Lung (tissue), 11 donors: ENCODE measurements at regions not wholly inside any gene's neighbourhood (a gene's known extent, or its start where the extent isn't known, plus 50 kb on each side); places are given as distances from the start of the nearest gene placed in this dataset.

Experiments used
- ATAC-seq: fragments of 200-7000 bp; cut with Tn5 transposase; one replicate; pipeline ENCODE4 v1.9.1; 2020; ENCODE audit warnings: moderate number of reproducible peaks; ENCODE audit not compliant: insufficient read depth, low FRiP score
- DNase-seq, 3 donors: peaks; one replicate each; pipeline ENCODE4 v3.0.0-alpha.2; 2013 to 2017
- H3K27ac ChIP-seq, 2 donors: one replicate each; pipeline ENCODE4 v1.5.1; 2013; ENCODE audit warnings: mild to moderate bottlenecking in 2 of 2, moderate library complexity in 2 of 2, control low read depth in 1 of 2, inconsistent platforms in 1 of 2, low read depth in 1 of 2, low read length in 1 of 2
- H3K27me3 ChIP-seq, 3 donors: one replicate each; pipeline ENCODE4 v1.5.1; 2013; ENCODE audit warnings: low read length in 2 of 3; ENCODE audit not compliant: control insufficient read depth in 3 of 3, insufficient read depth in 3 of 3
- H3K36me3 ChIP-seq, 4 donors: one replicate each; pipeline ENCODE4 v1.5.1; 2013; ENCODE audit warnings: low read length in 4 of 4, mild to moderate bottlenecking in 1 of 4, moderate library complexity in 1 of 4; ENCODE audit not compliant: control insufficient read depth in 4 of 4, insufficient read depth in 4 of 4
- H3K4me1 ChIP-seq, 5 donors: one replicate each; pipeline ENCODE4 v1.5.1; 2013; ENCODE audit warnings: low read length in 5 of 5, mild to moderate bottlenecking in 2 of 5, moderate library complexity in 1 of 5; ENCODE audit not compliant: control insufficient read depth in 5 of 5, insufficient read depth in 5 of 5
- H3K4me3 ChIP-seq: one replicate; pipeline ENCODE4 v1.5.1; 2013; ENCODE audit warnings: mild to moderate bottlenecking, control low read depth, moderate library complexity
- H3K9ac ChIP-seq, 2 donors: one replicate each; pipeline ENCODE4 v1.5.1; 2013; ENCODE audit warnings: low read length in 2 of 2, control low read depth in 1 of 2; ENCODE audit not compliant: insufficient read depth in 1 of 2
- H3K9me3 ChIP-seq, 4 donors: one replicate each; pipeline ENCODE4 v1.5.1; 2013; ENCODE audit warnings: low read length in 3 of 4, mild to moderate bottlenecking in 1 of 4, moderate library complexity in 1 of 4; ENCODE audit not compliant: control insufficient read depth in 4 of 4, insufficient read depth in 3 of 4
- CTCF ChIP-seq: IDR thresholded peaks from 2 replicates; pipeline ENCODE4 v1.5.1; 2012; ENCODE audit warnings: mild to moderate bottlenecking; ENCODE audit errors: control extremely low read depth, extremely low read depth
- WGBS, 2 donors: extraction: QIAGEN DNeasy Blood & Tissue Kit; methylation state at CpG; one replicate each; pipeline ENCODE4 v1.1.7; 2013; 5-methylcytosine and 5-hydroxymethylcytosine counted together
- donor health status: control.
- donor health status: control.
- donor health status: Bipolar disorder and iron deficiency.
- donor health status: healthy.
- donor health status: DM: yes; HTN: yes; CAD: no.

DNA sequence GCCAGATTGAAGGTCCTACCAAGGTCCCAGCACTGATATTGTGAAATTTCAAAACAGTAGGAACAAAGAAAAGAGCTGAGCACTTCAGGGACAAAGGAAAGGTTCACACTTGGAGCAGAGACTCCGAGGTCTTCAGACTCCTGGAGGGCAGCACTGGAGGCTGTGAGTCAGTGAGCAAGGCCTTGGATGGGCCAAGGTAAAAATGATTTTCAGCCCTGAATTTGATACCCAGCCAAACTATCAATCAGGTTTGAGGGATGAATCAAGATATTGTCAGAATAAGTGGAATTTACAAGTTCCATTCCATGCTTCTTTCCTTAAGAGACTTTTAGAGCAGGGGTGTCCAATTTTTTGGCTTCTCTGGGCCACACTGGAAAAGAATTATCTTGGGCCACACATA, 111.7 kb downstream of the ADRA2C start:
- peaks cover 11 to 68% (median 47%) of the 10 kb centered on the region in 3 donors for H3K27me3 ChIP-seq
- H3K36me3 ChIP-seq, result no peaks in the 10 kb centered on the region
- no peak for TF ChIP-seq CTCF
- H3K27ac ChIP-seq, result no peak overlapping the region
- WGBS, 2 donors, result 89 to 100% methylated on average over 1 of the region's 1 CpG
- H3K4me1 ChIP-seq, result no peaks in the 10 kb centered on the region
- ATAC-seq (no peak), DNase-seq (no peak)
- H3K4me3 ChIP-seq, result no peak overlapping the region
- peaks cover 0 to 16% (median 0%) of the 10 kb centered on the region in 4 donors for H3K9me3 ChIP-seq
- H3K9ac ChIP-seq, result no peak overlapping the region

GRCh38 chr4:3878678-3879077, 112.5 kb downstream of the ADRA2C start:
- Histone ChIP-seq H3K27ac (no peak overlapping the region), H3K9ac (no peak overlapping the region), H3K36me3 (no peaks in the 10 kb centered on the region), H3K4me3 (no peak overlapping the region), H3K27me3 (peaks cover 11 to 63% (median 41%) of the 10 kb centered on the region in 3 donors), H3K9me3 (peaks cover 0 to 16% (median 0%) of the 10 kb centered on the region in 4 donors), H3K4me1 (no peaks in the 10 kb centered on the region)
- ATAC-seq (no peak), DNase-seq (no peak)
- no peak for TF ChIP-seq CTCF
- 81 to 88% methylated on average over 2 of the region's 2 CpGs for WGBS, 2 donors

DNA sequence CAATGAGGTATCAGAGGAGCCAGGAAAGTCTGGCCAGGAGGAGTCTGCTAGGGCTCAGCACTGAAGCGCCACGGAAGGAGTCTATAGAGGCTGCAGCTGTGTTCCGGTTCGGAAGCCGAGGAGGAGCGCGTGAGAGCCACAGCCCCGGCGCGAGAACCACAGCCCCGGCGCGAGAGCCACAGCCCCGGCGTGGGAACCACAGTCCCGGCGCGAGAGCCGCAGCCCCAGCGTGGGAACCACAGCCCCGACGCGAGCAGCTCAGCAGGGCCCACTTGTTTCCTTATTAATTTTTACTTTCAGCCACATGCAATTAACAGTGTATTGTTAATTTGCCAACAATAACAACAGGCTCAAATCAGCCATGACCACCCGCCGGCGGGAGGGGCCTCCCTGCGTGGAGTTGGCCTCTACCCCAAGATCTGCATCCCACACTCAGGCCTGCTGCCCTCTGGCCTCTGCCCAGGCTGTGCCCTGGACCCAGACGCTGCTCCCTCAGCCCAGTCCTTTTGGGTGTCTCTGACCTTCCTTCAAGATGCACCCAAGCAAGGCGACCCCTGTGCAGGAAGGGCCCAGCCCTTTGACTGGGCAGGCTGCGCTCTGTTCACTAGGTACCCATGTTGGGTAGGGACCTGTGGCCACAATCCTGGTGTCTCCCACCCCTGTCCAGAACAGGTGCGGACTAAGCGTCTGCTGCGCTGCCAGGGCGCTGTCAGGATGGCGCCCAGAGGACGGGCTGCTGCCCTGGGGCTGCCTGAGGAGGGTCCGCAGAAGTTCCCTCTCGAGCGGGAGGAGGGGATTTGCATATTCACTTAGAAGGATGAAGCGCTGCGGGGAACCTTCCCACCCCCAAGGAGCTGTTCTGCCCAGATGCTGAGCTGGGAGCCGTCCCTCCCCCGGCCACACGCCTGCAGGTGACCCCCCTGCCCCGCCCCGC, 113.8 kb downstream of the ADRA2C start:
- H3K4me3 ChIP-seq, result no peak overlapping the region

More for the DNA sequence above, 113.8 kb downstream of the ADRA2C start:
- no peak for TF ChIP-seq CTCF
- H3K27me3 ChIP-seq, result peaks cover 6 to 54% (median 31%) of the 10 kb centered on the region in 3 donors
- no peaks in the 10 kb centered on the region for H3K4me1 ChIP-seq
- WGBS, 2 donors, result 7 to 8% methylated on average over 43 to 46 of the region's 46 CpGs
- H3K9me3 ChIP-seq, result peaks cover 0 to 13% (median 0%) of the 10 kb centered on the region in 4 donors
- ATAC-seq (no peak), DNase-seq (no peak)
- no peak overlapping the region for H3K9ac ChIP-seq
- no peak overlapping the region for H3K27ac ChIP-seq
- no peaks in the 10 kb centered on the region for H3K36me3 ChIP-seq
